Colonic mucosa (tissue), 4 donors: ENCODE measurements at regions not wholly inside any gene's neighbourhood (a gene's known extent, or its start where the extent isn't known, plus 50 kb on each side); places are given as distances from the start of the nearest gene placed in this dataset.

Experiments
- DNase-seq: peaks from one replicate; pipeline ENCODE4 v3.0.0-alpha.2; 2020
- H3K27ac ChIP-seq: fragments of 200-600 bp; one replicate; pipeline ENCODE4 v1.8.0; 2021
- H3K27me3 ChIP-seq: fragments of 200-600 bp; one replicate; pipeline ENCODE4 v1.8.0; 2021
- H3K36me3 ChIP-seq: fragments of 200-600 bp; one replicate; pipeline ENCODE4 v1.8.0; 2021
- H3K4me1 ChIP-seq: fragments of 200-600 bp; one replicate; pipeline ENCODE4 v1.8.0; 2021; ENCODE audit warnings: mild to moderate bottlenecking
- H3K4me3 ChIP-seq: fragments of 200-600 bp; one replicate; pipeline ENCODE4 v1.8.0; 2021
- H3K9ac ChIP-seq, 2 donors: one replicate each; pipeline ENCODE4 v1.7.0; 2013; ENCODE audit warnings: control low read depth in 2 of 2, low read depth in 2 of 2, low read length in 2 of 2
- H3K9me3 ChIP-seq: fragments of 200-600 bp; one replicate; pipeline ENCODE4 v1.8.0; 2021
- intact Hi-C: fragments of 100-400 bp; cut with DNase I; formaldehyde crosslinking; loops from one replicate; pipeline ENCODE4 v1.14.1; 2022
- TF ChIP-seq, protein P1 (sequence below): fragments of 200-600 bp; IDR thresholded peaks from one replicate; pipeline ENCODE4 v1.8.0; 2022; ENCODE audit warnings: antibody characterized with exemption, mild to moderate bottlenecking
- donor health status: healthy.
- donor health status: DM: no; HTN: no; CAD: no.
- donor health status: DM: no; HTN: no; CAD: no.

GRCh38 chr22:44549701-44550100 is 51.7 kb upstream of the RTL6 start:
- no peak overlapping the region for H3K27ac ChIP-seq
- no peak overlapping the region for H3K9ac ChIP-seq
- TF ChIP-seq, protein P1, sequence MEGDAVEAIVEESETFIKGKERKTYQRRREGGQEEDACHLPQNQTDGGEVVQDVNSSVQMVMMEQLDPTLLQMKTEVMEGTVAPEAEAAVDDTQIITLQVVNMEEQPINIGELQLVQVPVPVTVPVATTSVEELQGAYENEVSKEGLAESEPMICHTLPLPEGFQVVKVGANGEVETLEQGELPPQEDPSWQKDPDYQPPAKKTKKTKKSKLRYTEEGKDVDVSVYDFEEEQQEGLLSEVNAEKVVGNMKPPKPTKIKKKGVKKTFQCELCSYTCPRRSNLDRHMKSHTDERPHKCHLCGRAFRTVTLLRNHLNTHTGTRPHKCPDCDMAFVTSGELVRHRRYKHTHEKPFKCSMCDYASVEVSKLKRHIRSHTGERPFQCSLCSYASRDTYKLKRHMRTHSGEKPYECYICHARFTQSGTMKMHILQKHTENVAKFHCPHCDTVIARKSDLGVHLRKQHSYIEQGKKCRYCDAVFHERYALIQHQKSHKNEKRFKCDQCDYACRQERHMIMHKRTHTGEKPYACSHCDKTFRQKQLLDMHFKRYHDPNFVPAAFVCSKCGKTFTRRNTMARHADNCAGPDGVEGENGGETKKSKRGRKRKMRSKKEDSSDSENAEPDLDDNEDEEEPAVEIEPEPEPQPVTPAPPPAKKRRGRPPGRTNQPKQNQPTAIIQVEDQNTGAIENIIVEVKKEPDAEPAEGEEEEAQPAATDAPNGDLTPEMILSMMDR, result no peak
- no peak overlapping the region for H3K4me3 ChIP-seq
- H3K36me3 ChIP-seq, result no peaks in the 10 kb centered on the region
- no peaks in the 10 kb centered on the region for H3K4me1 ChIP-seq
- H3K27me3 ChIP-seq, result no peaks in the 10 kb centered on the region
- no peak for DNase-seq
- H3K9me3 ChIP-seq, result no peaks in the 10 kb centered on the region
- intact Hi-C loops, result no loop called here

- TF ChIP-seq, protein P1, result no peak
- Histone ChIP-seq H3K36me3 (no peaks in the 10 kb centered on the region), H3K4me3 (no peak overlapping the region), H3K27ac (no peak overlapping the region), H3K9me3 (no peaks in the 10 kb centered on the region), H3K27me3 (no peaks in the 10 kb centered on the region), H3K9ac (no peak overlapping the region), H3K4me1 (no peaks in the 10 kb centered on the region)
- intact Hi-C loops, result no loop called here
- DNase-seq, result no peak
Measured at GRCh38 chr22:44548981-44549380, 50.9 kb upstream of the RTL6 start.
